ENCODE measurements at regions not wholly inside any gene's neighbourhood (a gene's known extent, or its start where the extent isn't known, plus 50 kb on each side); places are given as distances from the start of the nearest gene placed in this dataset.

DNA sequence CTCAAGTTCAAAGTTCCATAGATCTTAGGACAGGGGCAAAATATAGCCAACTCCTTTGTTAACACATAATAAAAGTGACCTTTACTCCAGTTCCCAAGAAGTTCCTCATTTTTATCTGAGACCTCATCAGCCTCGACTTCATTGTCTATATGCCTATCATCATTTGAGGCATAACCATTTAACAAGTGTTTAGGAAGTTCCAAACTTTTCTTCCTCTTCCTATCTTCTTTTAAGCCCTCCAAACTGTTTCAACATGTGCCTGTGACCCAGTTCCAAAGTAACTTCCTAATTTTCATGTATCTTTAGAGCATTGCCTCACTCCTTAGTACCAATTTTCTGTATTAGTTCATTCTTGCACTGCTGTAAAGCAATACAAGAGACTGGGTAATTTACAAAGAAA, 569.1 kb downstream of the ANKRD7 start:
- TF ChIP-seq, protein P1, sequence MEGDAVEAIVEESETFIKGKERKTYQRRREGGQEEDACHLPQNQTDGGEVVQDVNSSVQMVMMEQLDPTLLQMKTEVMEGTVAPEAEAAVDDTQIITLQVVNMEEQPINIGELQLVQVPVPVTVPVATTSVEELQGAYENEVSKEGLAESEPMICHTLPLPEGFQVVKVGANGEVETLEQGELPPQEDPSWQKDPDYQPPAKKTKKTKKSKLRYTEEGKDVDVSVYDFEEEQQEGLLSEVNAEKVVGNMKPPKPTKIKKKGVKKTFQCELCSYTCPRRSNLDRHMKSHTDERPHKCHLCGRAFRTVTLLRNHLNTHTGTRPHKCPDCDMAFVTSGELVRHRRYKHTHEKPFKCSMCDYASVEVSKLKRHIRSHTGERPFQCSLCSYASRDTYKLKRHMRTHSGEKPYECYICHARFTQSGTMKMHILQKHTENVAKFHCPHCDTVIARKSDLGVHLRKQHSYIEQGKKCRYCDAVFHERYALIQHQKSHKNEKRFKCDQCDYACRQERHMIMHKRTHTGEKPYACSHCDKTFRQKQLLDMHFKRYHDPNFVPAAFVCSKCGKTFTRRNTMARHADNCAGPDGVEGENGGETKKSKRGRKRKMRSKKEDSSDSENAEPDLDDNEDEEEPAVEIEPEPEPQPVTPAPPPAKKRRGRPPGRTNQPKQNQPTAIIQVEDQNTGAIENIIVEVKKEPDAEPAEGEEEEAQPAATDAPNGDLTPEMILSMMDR (IDR thresholded peaks at IDR 0.05 in 4 of 5, conservative IDR thresholded peaks at IDR 0.05 in 1 of 5), result no peak
- TF ChIP-seq POLR2A (IDR thresholded peaks at IDR 0.05), result no peak

All from gastrocnemius medialis (tissue), 4 donors.